Left ventricle myocardium superior (tissue), 1 donor: ENCODE measurements at regions not wholly inside any gene's neighbourhood (a gene's known extent, or its start where the extent isn't known, plus 50 kb on each side); places are given as distances from the start of the nearest gene placed in this dataset.

Source experiments
- ATAC-seq: fragments of 200-7000 bp; cut with Tn5 transposase; one replicate; pipeline ENCODE4 v1.9.1; 2020; ENCODE audit warnings: mild to moderate bottlenecking, moderate library complexity
- DNase-seq: peaks from one replicate; pipeline ENCODE4 v3.0.0-alpha.2; 2020
- intact Hi-C: fragments of 100-400 bp; cut with micrococcal nuclease; formaldehyde crosslinking; loops from one replicate; pipeline ENCODE4 v1.11.0; 2022
- donor health status: DM: no; HTN: yes; CAD: no; lungs with severe emphysema.

- ATAC-seq (no peak), DNase-seq (no peak)
- intact Hi-C loops = no loop called here
These were observed 237.8 kb downstream of the SEC61B start for GRCh38 chr9:99459919-99460318.

- intact Hi-C loops = no loop called here
- ATAC-seq (no peak), DNase-seq (no peak)
These were observed 241.0 kb downstream of the SEC61B start for GRCh38 chr9:99463131-99463530.

GRCh38 chr9:99464568-99464967 is 242.5 kb downstream of the SEC61B start:
- intact Hi-C loops = no loop called here
- ATAC-seq (peak; percentile 37), DNase-seq (no peak)

GRCh38 chr9:99465231-99465907 is 243.3 kb downstream of the SEC61B start:
- no peak for ATAC-seq
- no peak for DNase-seq
- intact Hi-C loops = no loop called here

- ATAC-seq (no peak), DNase-seq (no peak)
- intact Hi-C loops = no loop called here
These were observed 244.0 kb downstream of the SEC61B start for GRCh38 chr9:99466104-99466503.

GRCh38 chr9:99466781-99467180 is 244.7 kb downstream of the SEC61B start:
- intact Hi-C loops = no loop called here
- DNase-seq = no peak

GRCh38 chr9:99471033-99471432 is 249.0 kb downstream of the SEC61B start:
- DNase-seq (no peak), ATAC-seq (no peak)
- intact Hi-C loops = no loop called here

More at GRCh38 chr9:99466781-99467180, 244.7 kb downstream of the SEC61B start:
- no peak for ATAC-seq

- DNase-seq (no peak), ATAC-seq (no peak)
- intact Hi-C loops = no loop called here
These were observed 250.3 kb downstream of the SEC61B start for GRCh38 chr9:99472240-99472915.

GRCh38 chr9:99472916-99473245 is 250.8 kb downstream of the SEC61B start:
- intact Hi-C loops = no loop called here
- ATAC-seq = no peak
- DNase-seq = no peak

GRCh38 chr9:99474186-99474585 is 252.1 kb downstream of the SEC61B start:
- intact Hi-C loops = no loop called here
- ATAC-seq (peak; percentile 63), DNase-seq (peak; percentile 29)

- DNase-seq = no peak
- intact Hi-C loops = no loop called here
- peak; percentile 21 for ATAC-seq
These were observed 253.5 kb downstream of the SEC61B start for GRCh38 chr9:99475401-99476065.

- DNase-seq (peak; percentile 69), ATAC-seq (peak; percentile 95)
- intact Hi-C loops = no loop called here
These were observed 256.5 kb downstream of the SEC61B start for GRCh38 chr9:99478469-99479027.

GRCh38 chr9:99479929-99480328 is 257.8 kb downstream of the SEC61B start:
- no peak for DNase-seq
- no peak for ATAC-seq
- intact Hi-C loops = no loop called here

GRCh38 chr9:99485459-99485858 is 263.4 kb downstream of the SEC61B start:
- DNase-seq (no peak), ATAC-seq (no peak)
- intact Hi-C loops = no loop called here

GRCh38 chr9:99486684-99487083 is 264.6 kb downstream of the SEC61B start:
- ATAC-seq (no peak), DNase-seq (no peak)
- intact Hi-C loops = no loop called here

GRCh38 chr9:99488131-99489059 is 266.3 kb downstream of the SEC61B start:
- no peak for DNase-seq
- no peak for ATAC-seq
- intact Hi-C loops = no loop called here

GRCh38 chr9:99489060-99489413 is 267.0 kb downstream of the SEC61B start:
- no peak for ATAC-seq
- intact Hi-C loops = no loop called here

GRCh38 chr9:99490729-99491128 is 268.6 kb downstream of the SEC61B start:
- DNase-seq = no peak
- no peak for ATAC-seq
- intact Hi-C loops = no loop called here

More at GRCh38 chr9:99489060-99489413, 267.0 kb downstream of the SEC61B start:
- no peak for DNase-seq

- no peak for DNase-seq
- intact Hi-C loops = no loop called here
- ATAC-seq = no peak
These were observed 269.5 kb downstream of the SEC61B start for GRCh38 chr9:99491408-99492158.
